GM12865 (cell line): ENCODE measurements at regions not wholly inside any gene's neighbourhood (a gene's known extent, or its start where the extent isn't known, plus 50 kb on each side); places are given as distances from the start of the nearest gene placed in this dataset.

ENCODE experiments used
- DNase-seq: peaks from one replicate; pipeline ENCODE4 v3.0.0; 2010; ENCODE audit warnings: low read depth
- H3K4me3 ChIP-seq: 2 replicates; pipeline ENCODE4 v1.5.1; 2011; ENCODE audit warnings: mild to moderate bottlenecking, low read depth, low read length, control low read depth
- TF ChIP-seq, protein P1 (sequence below): IDR thresholded peaks from 2 replicates; pipeline ENCODE4 v1.5.1; 2011; ENCODE audit warnings: low read length, control low read depth, low read depth, inconsistent platforms; ENCODE audit not compliant: insufficient read depth; ENCODE audit errors: missing control alignments

DNA sequence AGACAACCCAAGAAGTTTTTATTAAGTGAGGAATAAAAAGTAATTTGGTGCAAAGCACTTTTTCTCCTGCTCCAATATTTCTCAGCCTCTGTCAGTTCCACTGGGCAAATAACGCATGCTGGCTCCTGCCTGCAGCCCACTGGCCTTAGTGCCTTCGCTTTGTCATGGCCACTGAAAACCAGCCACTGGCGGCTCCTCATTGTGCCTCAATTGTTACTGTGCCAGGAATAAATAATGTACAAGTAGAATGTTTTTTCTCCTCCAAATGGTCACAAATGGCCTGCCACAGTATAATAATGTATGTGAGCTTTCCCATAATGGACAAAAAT, 267.1 kb downstream of the ACTR3 start:
- H3K4me3 ChIP-seq = no peak overlapping the region
- DNase-seq = no peak
- TF ChIP-seq, protein P1, sequence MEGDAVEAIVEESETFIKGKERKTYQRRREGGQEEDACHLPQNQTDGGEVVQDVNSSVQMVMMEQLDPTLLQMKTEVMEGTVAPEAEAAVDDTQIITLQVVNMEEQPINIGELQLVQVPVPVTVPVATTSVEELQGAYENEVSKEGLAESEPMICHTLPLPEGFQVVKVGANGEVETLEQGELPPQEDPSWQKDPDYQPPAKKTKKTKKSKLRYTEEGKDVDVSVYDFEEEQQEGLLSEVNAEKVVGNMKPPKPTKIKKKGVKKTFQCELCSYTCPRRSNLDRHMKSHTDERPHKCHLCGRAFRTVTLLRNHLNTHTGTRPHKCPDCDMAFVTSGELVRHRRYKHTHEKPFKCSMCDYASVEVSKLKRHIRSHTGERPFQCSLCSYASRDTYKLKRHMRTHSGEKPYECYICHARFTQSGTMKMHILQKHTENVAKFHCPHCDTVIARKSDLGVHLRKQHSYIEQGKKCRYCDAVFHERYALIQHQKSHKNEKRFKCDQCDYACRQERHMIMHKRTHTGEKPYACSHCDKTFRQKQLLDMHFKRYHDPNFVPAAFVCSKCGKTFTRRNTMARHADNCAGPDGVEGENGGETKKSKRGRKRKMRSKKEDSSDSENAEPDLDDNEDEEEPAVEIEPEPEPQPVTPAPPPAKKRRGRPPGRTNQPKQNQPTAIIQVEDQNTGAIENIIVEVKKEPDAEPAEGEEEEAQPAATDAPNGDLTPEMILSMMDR = no peak

DNA sequence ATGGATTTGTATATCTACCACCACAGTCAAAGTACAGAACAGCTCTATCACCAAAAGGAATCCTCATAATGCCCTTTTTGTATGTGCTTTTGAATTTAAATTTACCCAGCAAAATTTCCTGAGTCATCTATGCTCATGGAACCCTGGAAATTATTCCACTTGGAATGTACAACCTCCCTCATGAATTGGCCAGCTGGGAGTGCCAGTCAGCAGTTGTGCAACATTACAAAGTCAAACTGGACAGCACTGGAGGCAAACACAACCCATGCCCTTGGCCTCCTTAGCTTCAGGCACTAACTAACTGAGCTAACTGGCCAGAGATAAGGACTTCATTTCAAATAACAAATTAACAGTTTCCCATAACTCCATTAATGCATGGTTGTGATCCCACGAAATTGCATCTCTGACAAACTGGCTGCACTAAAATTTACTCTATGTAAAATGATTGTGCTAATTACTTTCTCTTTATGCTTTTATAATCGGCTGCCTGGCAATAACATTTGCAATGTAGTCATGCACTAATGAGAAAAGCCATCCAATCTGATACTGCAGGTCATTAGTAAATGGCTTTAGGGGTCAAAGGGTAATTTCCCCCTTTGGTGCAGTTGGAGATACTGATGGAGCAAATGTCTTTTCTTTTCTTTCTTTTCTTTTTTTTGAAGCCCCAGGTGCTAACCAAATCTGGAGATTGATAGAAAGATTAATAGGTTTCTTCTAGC, 270.5 kb downstream of the ACTR3 start:
- DNase-seq = no peak
- no peak overlapping the region for H3K4me3 ChIP-seq
- TF ChIP-seq, protein P1 = no peak

DNA sequence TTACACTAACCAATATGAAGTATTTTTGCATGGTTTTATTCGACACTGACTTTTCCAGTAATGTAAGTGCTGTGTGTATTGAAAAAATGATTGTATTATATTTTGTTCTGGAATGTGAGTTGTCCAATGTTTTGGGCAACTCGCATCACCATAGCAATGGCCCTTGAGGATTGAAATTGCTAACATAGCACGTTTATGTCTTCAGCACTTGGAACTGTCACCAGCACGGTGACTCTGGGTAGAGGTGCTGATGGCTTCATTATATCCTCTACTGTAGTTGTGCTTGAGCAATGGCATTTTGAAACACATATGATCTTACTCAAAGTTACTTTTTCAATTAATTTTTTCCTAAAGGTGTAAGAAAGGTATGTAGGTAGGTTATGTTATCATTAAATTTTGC, 271.5 kb downstream of the ACTR3 start:
- no peak overlapping the region for H3K4me3 ChIP-seq
- no peak for DNase-seq
- TF ChIP-seq, protein P1 = no peak

DNA sequence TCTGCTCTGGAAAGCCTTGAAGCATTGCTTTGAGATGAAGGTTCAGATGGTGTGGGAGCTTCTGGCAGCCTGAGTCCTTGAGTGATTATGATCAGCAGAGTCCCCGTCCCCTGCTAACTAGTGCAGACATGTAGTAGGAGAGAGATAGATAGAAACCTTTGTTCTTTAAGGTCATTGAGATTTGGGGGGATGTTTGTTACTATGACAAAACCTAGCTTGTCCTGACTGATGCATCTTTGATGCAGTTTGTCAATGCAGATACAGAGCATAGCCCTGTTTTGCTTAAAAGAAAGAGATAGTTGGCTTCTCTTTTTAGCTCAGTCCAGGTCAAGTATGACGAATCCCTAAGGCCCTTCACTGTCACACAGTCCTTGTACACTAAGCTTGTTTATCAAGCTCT, 274.6 kb upstream of the DPP10 start:
- TF ChIP-seq, protein P1 = no peak
- H3K4me3 ChIP-seq = no peak overlapping the region
- no peak for DNase-seq

DNA sequence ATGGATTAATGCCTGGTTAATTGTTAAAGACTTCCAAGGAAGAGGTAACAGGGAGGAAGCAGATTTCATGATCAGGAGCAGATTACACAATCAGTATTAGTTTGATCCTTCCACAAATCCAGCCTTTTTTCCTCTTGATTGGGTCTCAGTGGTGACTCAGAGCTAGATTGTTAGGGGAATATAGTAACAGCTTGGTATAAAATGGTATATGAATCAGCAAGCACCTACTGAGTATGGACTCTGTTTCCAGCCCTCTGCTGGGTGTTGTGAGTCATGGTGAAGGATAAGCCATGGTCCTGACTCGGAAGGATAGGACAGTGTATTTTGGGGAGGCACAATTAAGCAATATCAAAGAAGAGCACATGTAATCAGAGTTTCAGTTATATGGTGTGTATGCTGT, 272.4 kb upstream of the DPP10 start:
- no peak overlapping the region for H3K4me3 ChIP-seq
- DNase-seq = no peak
- TF ChIP-seq, protein P1 = no peak

DNA sequence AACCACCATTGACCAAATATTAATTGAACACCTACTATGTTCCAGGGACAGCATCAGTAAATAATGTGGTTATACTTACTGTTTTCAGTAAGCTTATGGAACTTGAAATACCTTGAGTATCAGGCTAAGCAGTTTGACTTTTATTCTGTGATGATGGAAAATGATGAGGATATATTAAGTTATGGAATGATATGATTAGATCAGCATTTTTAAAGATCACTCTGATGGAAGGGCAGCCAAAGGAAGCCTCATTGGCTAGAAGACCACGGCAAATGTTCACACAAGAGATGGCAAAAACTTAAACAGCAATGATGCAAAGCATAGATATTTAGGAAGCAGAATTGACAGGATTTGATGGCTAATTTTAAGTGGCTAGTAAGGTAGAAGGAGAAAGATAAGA, 266.9 kb upstream of the DPP10 start:
- no peak for DNase-seq
- H3K4me3 ChIP-seq = no peak overlapping the region
- TF ChIP-seq, protein P1 = no peak

DNA sequence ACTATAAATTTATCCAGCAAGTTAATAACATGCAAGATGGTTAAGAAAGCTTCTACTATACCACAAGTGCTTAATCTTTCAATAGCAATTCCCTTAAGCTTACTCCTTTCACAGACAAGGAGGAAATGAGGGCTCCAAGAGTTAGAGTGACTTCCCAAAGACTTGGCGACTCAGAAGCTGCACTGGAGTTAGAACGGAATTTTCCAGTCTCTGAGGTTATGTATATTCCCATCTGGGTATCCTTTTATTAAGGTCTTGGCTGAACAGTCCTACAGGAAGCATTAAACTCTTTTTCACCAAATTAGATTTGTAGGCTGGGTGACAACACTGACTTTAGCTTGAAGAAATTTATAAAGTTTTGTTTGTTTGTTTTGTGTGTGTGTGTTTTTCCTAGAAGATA, 256.9 kb upstream of the DPP10 start:
- H3K4me3 ChIP-seq = no peak overlapping the region
- TF ChIP-seq, protein P1 = no peak
- no peak for DNase-seq
